OCI-LY7 (cell line): ENCODE measurements at regions not wholly inside any gene's neighbourhood (a gene's known extent, or its start where the extent isn't known, plus 50 kb on each side); places are given as distances from the start of the nearest gene placed in this dataset.
A peak's percentile ranks its signal among the peaks of the same experiment; 100 is the strongest.

Source experiments
- BruUV-seq: library from RNA; stranded (reverse); fragments of 400-500 nt; replicated peaks from 2 replicates; lab custom pipeline; 2021; lab: Mats Ljungman, UMichigan
- CTCF ChIA-PET: fragments of 300-600 bp; sonication (Branson Sonifier 250); formaldehyde crosslinking; loops from one replicate; lab custom pipeline; 2022; ENCODE audit warnings: antibody characterized with exemption; ENCODE audit not compliant: unreplicated experiment; lab: Charles Lee
- POLR2A ChIA-PET: fragments of 300-600 bp; sonication (Branson Sonifier 250); formaldehyde crosslinking; loops from one replicate; lab custom pipeline; 2022; ENCODE audit warnings: antibody characterized with exemption; lab: Charles Lee
- DNase-seq: peaks from one replicate; pipeline ENCODE4 v3.0.0-alpha.2; 2015; ENCODE audit warnings: low spot score
- H2AFZ ChIP-seq: fragments of 200-600 bp; sonication (generic), shearing (Covaris generic); 2 replicates; pipeline ENCODE4 v1.6.1; 2014; ENCODE audit warnings: mild to moderate bottlenecking, antibody characterized with exemption, low read length, moderate library complexity
- H3K27ac ChIP-seq: fragments of 200-600 bp; sonication (generic); 2 replicates; pipeline ENCODE4 v1.5.1; 2014; ENCODE audit warnings: mixed run types, low read depth, mild to moderate bottlenecking, moderate library complexity, low read length, inconsistent platforms; ENCODE audit not compliant: poor library complexity, severe bottlenecking
- H3K36me3 ChIP-seq: fragments of 200-600 bp; sonication (generic); 2 replicates; pipeline ENCODE4 v1.6.1; 2014; ENCODE audit warnings: mild to moderate bottlenecking, antibody characterized with exemption, low read length, moderate library complexity, mixed read lengths; ENCODE audit not compliant: insufficient read depth
- H3K4me1 ChIP-seq: fragments of 200-600 bp; sonication (generic); 2 replicates; pipeline ENCODE4 v1.5.1; 2014; ENCODE audit warnings: mild to moderate bottlenecking, low read length; ENCODE audit not compliant: insufficient read depth, poor library complexity, severe bottlenecking
- H3K4me2 ChIP-seq: fragments of 200-600 bp; sonication (generic); 2 replicates; pipeline ENCODE4 v1.6.1; 2014; ENCODE audit warnings: mild to moderate bottlenecking, low read length
- H3K4me3 ChIP-seq: fragments of 200-600 bp; sonication (generic); 2 replicates; pipeline ENCODE4 v1.5.1; 2014; ENCODE audit warnings: mild to moderate bottlenecking, low read depth, low read length; ENCODE audit not compliant: poor library complexity, severe bottlenecking
- H3K79me2 ChIP-seq: fragments of 200-600 bp; sonication (generic); 2 replicates; pipeline ENCODE4 v1.6.1; 2016; ENCODE audit warnings: low read depth, mild to moderate bottlenecking, low read length, moderate library complexity, mixed read lengths; ENCODE audit not compliant: insufficient read depth
- H3K9me2 ChIP-seq: fragments of 200-600 bp; sonication (generic); 2 replicates; pipeline ENCODE4 v1.6.1; 2016; ENCODE audit warnings: mild to moderate bottlenecking, low read length, mixed read lengths; ENCODE audit not compliant: insufficient read depth
- H3K9me3 ChIP-seq: fragments of 200-600 bp; sonication (generic); 2 replicates; pipeline ENCODE4 v1.6.1; 2014; ENCODE audit warnings: mild to moderate bottlenecking, mixed run types, low read length, mixed read lengths
- H4K20me1 ChIP-seq: fragments of 200-600 bp; sonication (generic); 2 replicates; pipeline ENCODE4 v1.6.1; 2014; ENCODE audit warnings: mild to moderate bottlenecking, antibody characterized with exemption, low read length, moderate library complexity, mixed read lengths; ENCODE audit not compliant: insufficient read depth
- EZH2phosphoT487 ChIP-seq: fragments of 200-600 bp; sonication (generic); IDR thresholded peaks from 2 replicates; pipeline ENCODE4 v1.6.1; 2018; ENCODE audit warnings: low read depth, borderline replicate concordance, mild to moderate bottlenecking, mixed run types, antibody characterized with exemption, low read length, moderate library complexity, mixed read lengths
- intact Hi-C: fragments of 100-400 bp; cut with micrococcal nuclease; formaldehyde crosslinking; loops from one replicate; pipeline ENCODE4 v1.10.0; 2022; ENCODE audit not compliant: unreplicated experiment
- TF ChIP-seq, protein P1 (sequence below): fragments of 200-600 bp; sonication (generic); conservative IDR thresholded peaks from 2 replicates; pipeline ENCODE4 v1.5.1; 2014; ENCODE audit warnings: mild to moderate bottlenecking, antibody characterized with exemption, low read length, moderate library complexity, mixed read lengths

DNA sequence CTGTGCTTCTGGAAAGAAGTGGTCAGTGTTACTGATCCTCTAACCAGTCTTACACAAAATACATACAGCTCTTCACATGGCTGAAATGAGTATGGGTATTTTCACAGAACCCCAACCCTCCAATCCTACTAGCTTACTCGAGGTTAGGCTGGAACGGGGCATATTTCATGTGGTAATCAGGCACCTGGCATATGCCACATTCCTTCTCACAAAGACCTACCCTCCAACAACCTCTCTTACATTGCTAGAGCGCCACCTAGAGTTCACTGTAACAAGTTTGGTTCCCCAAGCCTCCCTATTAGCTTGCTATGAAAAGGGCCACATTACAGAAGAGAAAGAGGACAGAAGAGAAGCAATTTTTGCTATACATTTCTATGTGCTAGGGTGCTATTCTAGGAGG, 597.3 kb downstream of the PRELID2 start:
- no peaks in the 10 kb centered on the region for H3K79me2 ChIP-seq
- ChIA-PET CTCF (interaction anchor here (1.3 kb wide), 1 partner anchor 1034 kb away, joined by 4 read pairs; no protein-coding TSS in a partner anchor), POLR2A (interaction anchor here (0.6 to 0.7 kb wide), 2 partner anchors 171 to 1895 kb away, joined by 3 read pairs; no protein-coding TSS in a partner anchor)
- H3K27ac ChIP-seq: no peak overlapping the region
- no peak overlapping the region for H3K4me2 ChIP-seq
- no peaks in the 10 kb centered on the region for H3K9me3 ChIP-seq
- no peak for TF ChIP-seq EZH2phosphoT487
- TF ChIP-seq, protein P1, sequence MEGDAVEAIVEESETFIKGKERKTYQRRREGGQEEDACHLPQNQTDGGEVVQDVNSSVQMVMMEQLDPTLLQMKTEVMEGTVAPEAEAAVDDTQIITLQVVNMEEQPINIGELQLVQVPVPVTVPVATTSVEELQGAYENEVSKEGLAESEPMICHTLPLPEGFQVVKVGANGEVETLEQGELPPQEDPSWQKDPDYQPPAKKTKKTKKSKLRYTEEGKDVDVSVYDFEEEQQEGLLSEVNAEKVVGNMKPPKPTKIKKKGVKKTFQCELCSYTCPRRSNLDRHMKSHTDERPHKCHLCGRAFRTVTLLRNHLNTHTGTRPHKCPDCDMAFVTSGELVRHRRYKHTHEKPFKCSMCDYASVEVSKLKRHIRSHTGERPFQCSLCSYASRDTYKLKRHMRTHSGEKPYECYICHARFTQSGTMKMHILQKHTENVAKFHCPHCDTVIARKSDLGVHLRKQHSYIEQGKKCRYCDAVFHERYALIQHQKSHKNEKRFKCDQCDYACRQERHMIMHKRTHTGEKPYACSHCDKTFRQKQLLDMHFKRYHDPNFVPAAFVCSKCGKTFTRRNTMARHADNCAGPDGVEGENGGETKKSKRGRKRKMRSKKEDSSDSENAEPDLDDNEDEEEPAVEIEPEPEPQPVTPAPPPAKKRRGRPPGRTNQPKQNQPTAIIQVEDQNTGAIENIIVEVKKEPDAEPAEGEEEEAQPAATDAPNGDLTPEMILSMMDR: peak; percentile 84
- H3K4me3 ChIP-seq: no peak overlapping the region
- no peaks in the 10 kb centered on the region for H4K20me1 ChIP-seq
- no TSS peak for BruUV-seq
- intact Hi-C loops: loop anchor here (1.0 to 2.0 kb wide), 2 partner anchors 715 to 1035 kb away; no protein-coding TSS in a partner anchor
- DNase-seq: peak; percentile 63
- no peaks in the 10 kb centered on the region for H3K4me1 ChIP-seq
- H3K36me3 ChIP-seq: no peaks in the 10 kb centered on the region
- H3K9me2 ChIP-seq: no peaks in the 10 kb centered on the region
- no peak overlapping the region for H2AFZ ChIP-seq

DNA sequence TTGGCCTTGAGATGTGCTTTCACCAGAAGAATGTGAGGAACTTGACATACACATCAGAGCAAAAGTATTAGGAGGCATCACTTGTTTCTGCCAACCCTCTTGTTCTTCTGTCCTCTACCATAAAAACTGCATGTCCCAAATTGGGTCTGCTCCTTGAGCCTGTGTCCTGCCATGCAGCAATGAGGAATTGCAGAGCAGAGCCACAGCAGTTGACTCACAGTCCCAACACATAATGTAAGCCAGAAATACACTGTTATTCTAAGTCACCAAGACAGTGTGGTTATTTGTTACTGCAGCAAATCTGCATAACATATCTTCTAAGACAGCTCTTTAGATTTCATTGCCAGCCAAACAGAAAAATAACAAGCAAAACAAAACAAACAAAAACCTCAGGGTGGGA, 598.2 kb downstream of the PRELID2 start:
- no peaks in the 10 kb centered on the region for H4K20me1 ChIP-seq
- no TSS peak for BruUV-seq
- no peak for DNase-seq
- no peaks in the 10 kb centered on the region for H3K4me1 ChIP-seq
- no peak overlapping the region for H3K4me3 ChIP-seq
- H3K79me2 ChIP-seq: no peaks in the 10 kb centered on the region
- no peak overlapping the region for H2AFZ ChIP-seq
- H3K27ac ChIP-seq: no peak overlapping the region
- ChIA-PET CTCF (no interaction called here), POLR2A (interaction anchor here (0.6 kb wide), 1 partner anchor 1896 kb away, joined by 3 read pairs; no protein-coding TSS in a partner anchor)
- no peak overlapping the region for H3K4me2 ChIP-seq
- H3K36me3 ChIP-seq: no peaks in the 10 kb centered on the region
- intact Hi-C loops: no loop called here
- H3K9me3 ChIP-seq: no peaks in the 10 kb centered on the region
- no peaks in the 10 kb centered on the region for H3K9me2 ChIP-seq
- TF ChIP-seq, protein P1: no peak
- TF ChIP-seq EZH2phosphoT487: no peak

DNA sequence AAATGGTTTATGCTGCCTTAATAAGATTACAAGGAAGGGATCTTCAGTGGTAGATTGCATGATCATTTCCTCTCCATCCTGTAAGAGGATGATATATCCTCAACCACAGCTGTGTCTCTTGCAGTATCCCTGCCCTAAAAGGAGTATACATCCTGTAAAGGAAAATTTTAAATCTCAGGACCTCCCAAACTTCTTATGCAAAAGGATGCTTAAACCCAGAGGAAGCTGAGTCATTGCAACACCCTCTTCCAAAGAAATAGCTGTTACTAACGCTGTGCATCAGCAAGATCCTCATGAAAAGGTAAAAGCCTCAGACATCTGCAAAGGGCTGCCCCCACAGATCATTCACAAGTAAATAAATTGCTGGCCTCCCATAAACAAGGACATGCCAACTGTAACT, 599.0 kb downstream of the PRELID2 start:
- Histone ChIP-seq H4K20me1 (no peaks in the 10 kb centered on the region), H3K4me3 (no peak overlapping the region), H3K79me2 (no peaks in the 10 kb centered on the region), H3K9me3 (no peaks in the 10 kb centered on the region), H3K27ac (no peak overlapping the region), H2AFZ (no peak overlapping the region), H3K9me2 (no peaks in the 10 kb centered on the region), H3K4me1 (no peaks in the 10 kb centered on the region), H3K4me2 (no peak overlapping the region), H3K36me3 (no peaks in the 10 kb centered on the region)
- intact Hi-C loops: no loop called here
- no peak for DNase-seq
- TF ChIP-seq EZH2phosphoT487: no peak
- TF ChIP-seq, protein P1: no peak
- ChIA-PET POLR2A (interaction anchor here (0.5 kb wide), 1 partner anchor 51 kb away, joined by 7 read pairs; no protein-coding TSS in a partner anchor), CTCF (no interaction called here)
- no TSS peak for BruUV-seq
